ENCODE measurements at regions not wholly inside any gene's neighbourhood (a gene's known extent, or its start where the extent isn't known, plus 50 kb on each side); places are given as distances from the start of the nearest gene placed in this dataset.

GRCh38 chr14:51576117-51576430 is 75.6 kb upstream of the FRMD6 start:
- intact Hi-C loops (cut with DNase I; ENCODE audit: low total_unique reads), result no loop called here
- 53 to 74% (median 71%) methylated on average over 3 of the region's 3 CpGs for WGBS, 5 donors
- TF ChIP-seq, protein P1, sequence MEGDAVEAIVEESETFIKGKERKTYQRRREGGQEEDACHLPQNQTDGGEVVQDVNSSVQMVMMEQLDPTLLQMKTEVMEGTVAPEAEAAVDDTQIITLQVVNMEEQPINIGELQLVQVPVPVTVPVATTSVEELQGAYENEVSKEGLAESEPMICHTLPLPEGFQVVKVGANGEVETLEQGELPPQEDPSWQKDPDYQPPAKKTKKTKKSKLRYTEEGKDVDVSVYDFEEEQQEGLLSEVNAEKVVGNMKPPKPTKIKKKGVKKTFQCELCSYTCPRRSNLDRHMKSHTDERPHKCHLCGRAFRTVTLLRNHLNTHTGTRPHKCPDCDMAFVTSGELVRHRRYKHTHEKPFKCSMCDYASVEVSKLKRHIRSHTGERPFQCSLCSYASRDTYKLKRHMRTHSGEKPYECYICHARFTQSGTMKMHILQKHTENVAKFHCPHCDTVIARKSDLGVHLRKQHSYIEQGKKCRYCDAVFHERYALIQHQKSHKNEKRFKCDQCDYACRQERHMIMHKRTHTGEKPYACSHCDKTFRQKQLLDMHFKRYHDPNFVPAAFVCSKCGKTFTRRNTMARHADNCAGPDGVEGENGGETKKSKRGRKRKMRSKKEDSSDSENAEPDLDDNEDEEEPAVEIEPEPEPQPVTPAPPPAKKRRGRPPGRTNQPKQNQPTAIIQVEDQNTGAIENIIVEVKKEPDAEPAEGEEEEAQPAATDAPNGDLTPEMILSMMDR (IDR thresholded peaks at IDR 0.05), result no peak
- TF ChIP-seq EP300 (IDR thresholded peaks at IDR 0.05) (no peak), POLR2AphosphoS5 (IDR thresholded peaks at IDR 0.05) (no peak), POLR2A (IDR thresholded peaks at IDR 0.05) (no peak)

GRCh38 chr14:51576879-51577278 is 74.8 kb upstream of the FRMD6 start:
- TF ChIP-seq, protein P1 (IDR thresholded peaks at IDR 0.05), result no peak
- TF ChIP-seq POLR2AphosphoS5 (IDR thresholded peaks at IDR 0.05), result no peak
- TF ChIP-seq POLR2A (IDR thresholded peaks at IDR 0.05), result no peak
- TF ChIP-seq EP300 (IDR thresholded peaks at IDR 0.05), result no peak
- 39 to 61% (median 51%) methylated on average over 1 of the region's 1 CpG for WGBS, 5 donors
- intact Hi-C loops (cut with DNase I; ENCODE audit: low total_unique reads), result no loop called here
- Histone ChIP-seq H3K4me1 (no peaks in the 10 kb centered on the region), H3K27ac (no peak overlapping the region), H3K36me3 (no peaks in the 10 kb centered on the region), H3K9me3 (no peaks in the 10 kb centered on the region), H3K27me3 (no peaks in the 10 kb centered on the region), H3K4me3 (no peak overlapping the region)
- no peak for DNase-seq

More at GRCh38 chr14:51576117-51576430, 75.6 kb upstream of the FRMD6 start:
- DNase-seq, result no peak
- no peaks in the 10 kb centered on the region for H3K4me1 ChIP-seq
- H3K4me3 ChIP-seq, result no peak overlapping the region
- H3K27ac ChIP-seq, result no peak overlapping the region
- no peaks in the 10 kb centered on the region for H3K36me3 ChIP-seq
- H3K9me3 ChIP-seq, result no peaks in the 10 kb centered on the region
- no peaks in the 10 kb centered on the region for H3K27me3 ChIP-seq

DNA sequence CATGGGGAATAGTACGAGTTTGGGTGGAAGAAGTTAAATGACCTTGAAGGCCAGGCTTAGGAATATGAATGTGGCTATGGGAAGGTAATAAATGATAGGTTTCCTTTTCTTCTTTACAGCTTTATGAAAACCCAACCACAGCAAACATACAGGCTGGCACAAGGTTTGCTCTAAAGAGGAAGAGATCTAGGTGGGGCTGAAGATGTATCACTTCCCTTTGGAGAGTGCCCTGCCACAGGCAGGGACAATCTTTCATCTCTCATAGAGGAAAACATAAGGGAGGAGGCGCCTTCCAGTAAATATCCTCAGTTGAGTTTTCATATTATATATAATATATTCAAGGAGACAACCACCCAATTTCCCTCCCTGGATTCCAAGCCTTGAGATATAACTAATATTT is 72.9 kb upstream of the FRMD6 start:
- H3K9me3 ChIP-seq, result no peaks in the 10 kb centered on the region
- H3K36me3 ChIP-seq, result no peaks in the 10 kb centered on the region
- WGBS, 5 donors, result 74 to 90% (median 85%) methylated on average over 2 of the region's 2 CpGs
- no peak for TF ChIP-seq EP300 (IDR thresholded peaks at IDR 0.05)
- no peak for TF ChIP-seq POLR2AphosphoS5 (IDR thresholded peaks at IDR 0.05)
- TF ChIP-seq, protein P1 (IDR thresholded peaks at IDR 0.05), result no peak
- no peak for TF ChIP-seq POLR2A (IDR thresholded peaks at IDR 0.05)
- no peaks in the 10 kb centered on the region for H3K4me1 ChIP-seq
- H3K27me3 ChIP-seq, result no peaks in the 10 kb centered on the region
- no peak for DNase-seq
- H3K4me3 ChIP-seq, result no peak overlapping the region
- intact Hi-C loops (cut with DNase I; ENCODE audit: low total_unique reads), result no loop called here
- H3K27ac ChIP-seq, result no peak overlapping the region

DNA sequence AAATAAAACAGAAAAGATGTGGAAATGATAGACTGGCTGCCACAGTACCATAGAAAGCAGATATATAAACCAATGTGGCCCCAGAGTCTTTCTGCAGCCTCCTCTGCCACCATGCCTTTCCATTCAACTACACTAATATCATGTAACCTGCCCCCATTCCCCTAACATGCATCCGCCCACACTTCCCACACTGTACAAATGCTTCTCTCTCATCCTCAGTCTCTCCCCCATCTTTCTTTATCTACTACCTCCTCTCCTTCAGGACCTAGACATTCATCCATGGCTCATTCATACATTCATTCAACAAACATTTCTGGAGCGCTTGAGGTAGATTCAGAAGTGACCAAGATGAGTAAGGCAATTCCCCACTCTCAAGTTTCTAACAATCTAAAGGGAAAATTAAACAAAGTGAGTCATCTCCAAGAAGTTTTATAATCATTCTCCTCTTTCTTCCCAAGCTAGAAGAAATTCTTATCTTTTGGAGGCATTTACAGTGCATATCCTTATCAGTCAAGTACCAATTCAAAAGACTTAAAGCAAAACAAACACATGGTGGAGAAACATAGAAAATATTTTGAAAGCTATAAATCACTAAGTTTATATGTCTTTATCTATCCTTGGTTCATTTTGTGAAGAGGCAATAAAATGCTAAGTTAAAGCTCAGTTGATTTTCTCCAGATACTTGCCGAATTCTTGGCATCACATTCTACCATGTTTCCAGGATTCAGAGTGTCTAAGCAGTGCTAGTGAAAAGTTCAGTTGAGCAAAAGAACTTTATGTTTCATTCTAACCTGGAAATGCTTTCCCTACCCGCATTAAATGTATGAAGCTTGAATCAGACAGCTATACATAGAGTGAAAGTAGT is 70.5 kb upstream of the FRMD6 start:
- TF ChIP-seq EP300 (IDR thresholded peaks at IDR 0.05) (no peak), POLR2A (IDR thresholded peaks at IDR 0.05) (no peak), POLR2AphosphoS5 (IDR thresholded peaks at IDR 0.05) (no peak)
- TF ChIP-seq, protein P1 (IDR thresholded peaks at IDR 0.05), result no peak
- intact Hi-C loops (cut with DNase I; ENCODE audit: low total_unique reads), result no loop called here
- H3K36me3 ChIP-seq, result no peaks in the 10 kb centered on the region

More for the DNA sequence above, 70.5 kb upstream of the FRMD6 start:
- WGBS, 5 donors, result 64 to 80% (median 72%) methylated on average over 4 of the region's 4 CpGs
- H3K27ac ChIP-seq, result no peak overlapping the region
- no peaks in the 10 kb centered on the region for H3K9me3 ChIP-seq
- H3K4me1 ChIP-seq, result no peaks in the 10 kb centered on the region
- no peaks in the 10 kb centered on the region for H3K27me3 ChIP-seq
- no peak for DNase-seq
- no peak overlapping the region for H3K4me3 ChIP-seq
